GM12865 (cell line): ENCODE measurements at regions not wholly inside any gene's neighbourhood (a gene's known extent, or its start where the extent isn't known, plus 50 kb on each side); places are given as distances from the start of the nearest gene placed in this dataset.

ENCODE experiments used
- DNase-seq: peaks from one replicate; pipeline ENCODE4 v3.0.0; 2010; ENCODE audit warnings: low read depth
- H3K4me3 ChIP-seq: 2 replicates; pipeline ENCODE4 v1.5.1; 2011; ENCODE audit warnings: mild to moderate bottlenecking, low read depth, low read length, control low read depth
- CTCF ChIP-seq: IDR thresholded peaks from 2 replicates; pipeline ENCODE4 v1.5.1; 2011; ENCODE audit warnings: low read length, control low read depth, low read depth, inconsistent platforms; ENCODE audit not compliant: insufficient read depth; ENCODE audit errors: missing control alignments

- TF ChIP-seq CTCF: no peak
Observed at GRCh38 chr4:34512616-34513015, 1731.7 kb downstream of the ARAP2 start.

GRCh38 chr4:34516524-34516923, 1727.8 kb downstream of the ARAP2 start:
- H3K4me3 ChIP-seq: no peak overlapping the region
- TF ChIP-seq CTCF: no peak
- DNase-seq: no peak

More at GRCh38 chr4:34512616-34513015, 1731.7 kb downstream of the ARAP2 start:
- no peak for DNase-seq
- H3K4me3 ChIP-seq: no peak overlapping the region

GRCh38 chr4:34534916-34535315, 1709.4 kb downstream of the ARAP2 start:
- H3K4me3 ChIP-seq: no peak overlapping the region
- no peak for DNase-seq
- no peak for TF ChIP-seq CTCF

- no peak overlapping the region for H3K4me3 ChIP-seq
- no peak for DNase-seq
- TF ChIP-seq CTCF: no peak
Observed at GRCh38 chr4:34566091-34566490, 1678.2 kb downstream of the ARAP2 start.

GRCh38 chr4:34572026-34572425, 1672.3 kb downstream of the ARAP2 start:
- TF ChIP-seq CTCF: no peak
- no peak overlapping the region for H3K4me3 ChIP-seq
- DNase-seq: no peak

GRCh38 chr4:34615315-34615714, 1629.0 kb downstream of the ARAP2 start:
- TF ChIP-seq CTCF: no peak
- no peak overlapping the region for H3K4me3 ChIP-seq
- DNase-seq: no peak

- TF ChIP-seq CTCF: no peak
- no peak for DNase-seq
- H3K4me3 ChIP-seq: no peak overlapping the region
Observed at GRCh38 chr4:34619531-34620162, 1624.7 kb downstream of the ARAP2 start.
